NCI-H226 (cell line): ENCODE measurements at regions not wholly inside any gene's neighbourhood (a gene's known extent, or its start where the extent isn't known, plus 50 kb on each side); places are given as distances from the start of the nearest gene placed in this dataset.

ENCODE experiments used
- DNase-seq: peaks from one replicate; pipeline ENCODE4 v3.0.0-alpha.2; 2015

DNA sequence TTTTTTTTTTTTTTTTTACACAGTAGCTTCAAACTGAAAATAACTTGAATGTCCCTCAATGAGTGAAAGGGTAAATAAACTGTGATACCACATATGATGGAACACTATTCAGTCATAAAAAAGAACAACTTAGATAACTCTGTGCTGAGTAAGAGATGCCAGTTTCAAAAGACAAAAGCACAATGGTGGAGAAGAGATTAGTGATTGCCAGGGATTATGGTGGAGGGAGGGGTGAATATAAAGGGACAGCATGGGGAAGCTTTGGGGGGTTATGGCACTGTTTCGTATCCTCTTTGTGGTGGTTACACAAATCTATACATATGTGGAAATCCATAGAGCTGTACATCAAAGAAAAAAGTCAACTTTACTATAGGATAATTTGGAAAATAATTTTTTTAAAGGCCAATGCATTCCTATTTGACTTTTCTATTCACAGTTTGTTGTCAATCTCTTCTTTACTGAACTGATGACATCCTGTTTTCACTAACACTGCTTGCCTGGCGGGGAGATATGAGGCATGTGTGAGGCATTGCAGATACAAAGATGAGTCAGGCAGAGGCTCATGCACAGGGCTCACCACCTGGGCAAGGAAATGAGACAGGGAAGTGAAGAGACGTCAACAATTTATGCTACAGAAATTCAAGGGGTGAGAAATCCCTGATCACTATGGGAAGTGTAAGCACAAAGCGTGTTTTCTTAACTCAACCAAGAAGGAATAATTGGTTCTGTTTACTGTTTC, 302.7 kb downstream of the DUSP10 start:
- DNase-seq: peak; percentile 84

DNA sequence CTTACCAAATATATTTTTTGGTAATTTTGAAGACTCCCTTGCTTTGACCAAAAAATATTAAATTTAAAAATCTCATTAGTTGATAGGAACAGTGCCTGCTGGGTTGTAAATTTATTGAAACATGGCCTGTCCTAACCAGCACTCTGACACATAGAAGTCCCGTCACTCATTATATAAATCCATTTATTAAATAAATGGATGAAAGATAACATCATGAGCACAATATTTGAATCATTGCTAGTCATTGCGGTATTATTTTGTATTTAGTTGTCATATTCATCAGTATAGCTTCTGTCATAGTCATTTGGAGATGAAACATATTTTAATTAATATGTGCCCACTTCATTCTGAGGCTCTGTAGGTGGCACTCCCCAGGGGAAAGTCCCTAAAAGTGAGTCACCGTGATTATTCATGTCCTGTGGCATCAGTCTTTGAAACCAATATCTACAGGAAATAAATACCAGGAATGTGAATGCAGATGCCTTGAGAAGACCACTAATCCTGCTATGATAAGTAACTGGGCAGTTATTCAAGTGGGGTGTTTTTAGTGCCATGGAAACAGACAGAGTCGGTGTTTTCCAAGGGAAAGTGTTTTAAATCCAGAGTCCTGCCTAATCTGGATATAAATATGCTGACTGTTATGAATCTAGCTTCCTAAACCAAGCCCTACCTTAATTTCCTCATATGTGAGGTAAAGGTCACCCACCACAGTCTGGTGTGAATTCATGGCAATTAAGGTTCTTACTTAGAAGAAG, 302.0 kb downstream of the DUSP10 start:
- peak; percentile 89 for DNase-seq

DNA sequence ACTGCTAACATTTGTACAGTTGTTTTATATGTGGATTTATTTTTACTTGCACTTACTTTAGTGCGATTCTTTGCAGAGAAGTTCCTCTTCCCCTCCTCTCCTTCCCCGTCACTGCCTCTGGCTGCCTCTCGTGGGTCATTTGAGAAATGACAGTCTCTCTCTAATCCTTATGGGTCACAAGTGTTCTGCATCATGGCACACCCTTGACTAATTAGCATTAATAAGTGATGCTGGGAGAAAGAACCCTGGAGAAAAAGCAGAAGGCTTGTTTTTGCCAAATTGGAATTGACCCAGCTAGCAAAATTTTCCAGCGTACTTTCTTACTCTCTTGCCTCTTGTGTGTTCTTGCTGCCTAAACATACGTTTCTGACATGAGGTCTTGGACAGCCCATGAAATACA, 301.2 kb downstream of the DUSP10 start:
- DNase-seq: no peak

DNA sequence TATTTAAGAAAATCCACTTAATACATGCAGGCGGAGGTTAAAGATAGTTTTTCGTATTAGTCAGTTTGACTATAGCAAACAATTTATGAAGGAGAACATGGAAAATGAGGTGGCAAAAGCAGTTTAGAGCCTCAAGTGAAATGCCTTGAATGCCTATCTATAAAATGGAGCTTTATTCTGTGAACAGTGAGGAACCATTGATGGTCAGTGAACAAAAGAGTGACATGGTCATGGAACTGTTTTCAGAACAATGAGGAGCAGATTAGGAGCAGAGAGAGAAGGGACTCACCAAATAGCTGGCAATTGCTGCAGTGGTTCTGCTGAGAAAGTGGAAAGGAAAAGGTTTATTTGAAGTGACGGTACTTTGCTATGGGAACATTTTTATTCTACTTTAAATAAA, 299.8 kb downstream of the DUSP10 start:
- no peak for DNase-seq

DNA sequence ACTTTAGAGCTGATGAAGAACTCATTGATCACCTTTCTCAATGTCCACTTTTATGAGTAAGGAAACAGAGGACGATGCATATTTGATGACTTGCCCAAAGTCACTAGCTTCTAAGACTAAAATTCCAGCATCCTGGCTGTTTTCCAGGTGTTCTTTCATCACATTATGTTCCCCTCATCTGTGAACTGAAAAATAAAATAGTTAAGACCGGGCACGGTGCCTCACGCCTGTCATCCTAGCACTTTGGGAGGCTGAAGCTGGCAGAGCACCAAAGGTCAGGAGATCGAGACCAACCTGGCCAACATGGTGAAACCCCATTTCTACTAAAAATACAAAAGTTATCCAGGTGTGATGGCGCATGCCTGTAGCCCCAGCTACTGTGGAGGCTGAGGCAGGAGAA, 297.5 kb downstream of the DUSP10 start:
- DNase-seq: no peak

DNA sequence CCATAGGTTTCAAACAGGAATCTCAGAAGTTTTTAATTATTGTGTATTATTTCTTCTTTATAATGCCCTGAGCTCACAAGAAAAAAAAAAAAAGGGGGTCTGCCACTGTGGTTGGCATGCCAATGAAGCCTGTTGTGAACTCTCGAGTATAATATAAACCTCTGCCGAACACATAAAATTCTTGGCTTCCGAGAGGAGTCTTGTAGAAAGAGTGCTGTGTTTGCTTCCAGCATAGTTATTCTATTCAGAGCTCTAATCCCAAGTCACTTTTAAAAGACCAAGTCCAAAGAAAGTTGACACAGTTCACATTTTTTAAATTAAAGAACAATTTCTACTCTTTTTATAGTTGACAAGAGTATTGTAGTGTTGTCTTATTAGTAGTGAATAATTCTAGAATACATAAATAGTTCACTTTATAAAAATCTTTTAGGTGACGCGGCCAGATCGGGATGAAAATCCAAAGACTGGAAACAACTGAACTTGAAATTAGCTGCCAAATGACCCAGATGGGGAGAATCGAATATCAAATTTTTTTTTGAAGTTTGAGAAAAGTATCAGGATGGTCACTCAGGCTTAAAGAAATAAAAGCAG, 293.2 kb downstream of the DUSP10 start:
- DNase-seq: no peak

DNA sequence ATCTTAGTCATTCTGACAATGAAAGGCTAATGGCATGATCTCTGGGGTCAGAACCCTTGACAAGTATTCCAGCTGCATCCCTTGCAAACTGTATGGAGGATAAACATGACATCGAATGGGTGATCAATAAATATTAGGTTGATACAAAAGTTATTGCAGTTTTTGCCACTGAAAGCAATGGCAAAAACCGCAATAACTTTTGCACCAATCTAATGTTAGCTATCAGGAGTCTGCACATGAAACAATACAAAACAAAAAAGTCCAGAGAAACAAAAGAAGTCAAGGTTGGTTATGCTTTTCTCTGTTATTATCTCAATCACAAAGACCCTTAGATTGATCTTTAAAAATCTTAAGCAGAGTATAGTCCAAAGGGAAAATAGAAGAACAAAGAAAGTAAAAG, 292.7 kb downstream of the DUSP10 start:
- DNase-seq: no peak

DNA sequence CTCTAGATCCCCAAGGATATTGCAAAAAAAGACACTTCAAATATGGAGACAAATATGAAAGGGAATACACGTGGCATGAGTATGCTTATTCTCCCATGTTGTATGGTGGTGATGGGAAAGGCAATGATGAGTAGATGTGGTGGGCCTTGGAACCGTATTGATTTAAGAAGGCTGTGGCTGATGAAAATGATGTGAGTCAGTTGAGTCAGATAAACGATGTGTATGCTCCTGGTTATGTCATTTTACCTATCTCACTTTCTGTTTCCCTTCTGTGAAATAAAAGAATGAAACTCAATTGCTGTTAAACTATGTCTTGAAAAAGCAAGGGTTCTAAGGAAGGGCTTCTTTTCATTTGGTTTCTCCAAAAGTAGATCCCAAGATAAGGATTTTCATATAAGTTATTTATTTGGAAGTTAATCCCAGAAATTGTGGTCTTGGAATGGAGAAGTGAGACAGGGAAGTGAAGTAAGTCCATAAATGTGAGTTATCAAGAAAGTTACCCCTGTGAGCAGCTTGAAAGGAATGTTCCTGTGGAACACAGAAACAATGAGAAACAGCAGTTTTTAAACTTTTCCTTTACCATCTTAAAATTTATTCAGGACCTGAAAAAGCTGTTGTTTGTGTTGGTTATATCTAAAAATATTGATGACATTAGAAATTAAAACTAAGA, 292.0 kb downstream of the DUSP10 start:
- DNase-seq: peak; percentile 42

DNA sequence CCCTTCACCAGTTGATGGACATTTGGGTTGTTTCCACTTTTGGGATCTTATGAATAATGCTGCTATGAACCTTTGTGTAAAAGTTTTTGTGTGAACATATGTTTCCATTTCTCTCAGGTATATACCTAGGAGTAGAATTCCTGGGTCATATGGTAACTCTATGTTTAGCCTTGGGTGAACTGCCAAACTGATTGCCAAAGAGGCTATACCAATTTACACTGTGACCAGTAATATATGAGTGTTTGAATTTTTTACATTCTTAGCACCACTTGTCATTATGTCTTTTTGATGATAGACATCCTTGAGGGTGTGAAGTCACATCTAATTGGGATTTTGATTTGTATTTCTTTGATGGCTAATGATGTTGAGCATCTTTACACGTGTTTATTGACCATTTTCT, 290.1 kb downstream of the DUSP10 start:
- no peak for DNase-seq

DNA sequence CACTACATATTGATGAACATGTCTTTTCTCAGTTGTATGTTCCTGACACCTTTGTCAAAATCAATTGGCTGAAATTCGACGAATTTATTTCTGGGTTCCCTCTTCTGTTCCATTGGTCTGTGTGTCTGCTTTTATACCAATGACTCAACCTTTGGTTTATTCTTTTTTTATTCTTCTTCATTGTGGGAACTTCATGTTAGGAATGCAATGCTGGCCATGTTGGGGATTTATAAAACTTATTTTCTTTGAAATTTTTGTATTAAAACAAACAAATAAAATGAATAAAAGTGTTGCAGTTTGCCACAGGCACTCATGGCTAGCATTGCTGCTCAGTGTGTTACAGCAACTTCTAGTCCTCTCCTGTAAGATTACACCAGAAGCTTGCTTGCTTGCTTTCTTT, 287.8 kb downstream of the DUSP10 start:
- no peak for DNase-seq

DNA sequence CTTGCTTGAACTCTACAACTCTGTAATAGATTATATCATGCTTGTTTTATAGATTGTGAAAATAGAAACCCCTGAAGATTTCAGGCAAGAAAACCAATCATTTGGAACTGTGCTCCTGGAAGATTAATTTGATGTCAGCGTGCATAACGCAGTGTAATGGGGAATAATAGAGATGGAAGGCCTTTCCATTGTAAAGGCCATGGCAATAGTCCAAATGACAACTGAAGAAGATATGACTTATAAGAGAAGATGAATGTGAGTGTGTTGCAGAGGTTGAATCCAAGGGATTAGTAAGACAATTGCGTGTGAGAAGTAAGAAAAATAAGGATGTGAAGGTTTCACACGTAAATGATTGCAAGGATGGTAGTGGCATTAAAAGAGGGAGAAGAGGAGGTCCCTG, 285.0 kb downstream of the DUSP10 start:
- DNase-seq: no peak

DNA sequence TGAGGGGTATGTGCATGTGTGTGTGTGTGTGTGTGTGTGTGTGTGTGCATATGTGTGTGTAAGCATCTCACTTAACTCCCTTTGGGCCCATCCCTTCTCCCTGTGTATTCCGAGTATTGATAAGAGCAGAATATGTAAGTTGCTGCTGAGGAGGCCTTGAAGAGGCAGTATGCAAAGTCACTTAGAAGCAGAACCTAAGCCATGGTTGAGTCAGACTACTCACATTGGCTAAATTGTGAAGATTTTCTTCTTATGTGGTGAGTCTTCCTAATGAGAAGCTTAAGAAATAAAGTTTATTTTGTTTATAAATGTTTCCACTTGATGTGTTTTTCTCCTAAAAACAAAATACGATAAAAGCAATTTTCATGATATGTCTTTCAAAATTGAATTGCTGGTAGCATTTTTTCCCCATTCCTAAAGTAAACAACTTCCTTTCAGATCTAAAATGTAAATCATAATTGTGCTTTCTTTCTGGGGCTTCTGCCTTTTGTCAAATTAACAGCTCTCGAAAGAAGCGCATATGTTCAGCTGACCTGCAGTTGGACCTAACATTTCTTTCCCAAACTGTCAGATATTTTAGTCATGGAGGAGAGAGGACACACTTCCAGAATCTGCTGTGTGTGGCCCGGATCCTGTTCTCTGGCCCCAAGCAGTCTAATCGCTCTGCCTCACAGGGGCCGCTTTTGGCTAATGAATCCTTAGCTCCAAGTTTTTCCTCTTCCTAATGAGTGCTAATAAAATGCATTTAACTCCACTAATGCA, 284.0 kb downstream of the DUSP10 start:
- no peak for DNase-seq

DNA sequence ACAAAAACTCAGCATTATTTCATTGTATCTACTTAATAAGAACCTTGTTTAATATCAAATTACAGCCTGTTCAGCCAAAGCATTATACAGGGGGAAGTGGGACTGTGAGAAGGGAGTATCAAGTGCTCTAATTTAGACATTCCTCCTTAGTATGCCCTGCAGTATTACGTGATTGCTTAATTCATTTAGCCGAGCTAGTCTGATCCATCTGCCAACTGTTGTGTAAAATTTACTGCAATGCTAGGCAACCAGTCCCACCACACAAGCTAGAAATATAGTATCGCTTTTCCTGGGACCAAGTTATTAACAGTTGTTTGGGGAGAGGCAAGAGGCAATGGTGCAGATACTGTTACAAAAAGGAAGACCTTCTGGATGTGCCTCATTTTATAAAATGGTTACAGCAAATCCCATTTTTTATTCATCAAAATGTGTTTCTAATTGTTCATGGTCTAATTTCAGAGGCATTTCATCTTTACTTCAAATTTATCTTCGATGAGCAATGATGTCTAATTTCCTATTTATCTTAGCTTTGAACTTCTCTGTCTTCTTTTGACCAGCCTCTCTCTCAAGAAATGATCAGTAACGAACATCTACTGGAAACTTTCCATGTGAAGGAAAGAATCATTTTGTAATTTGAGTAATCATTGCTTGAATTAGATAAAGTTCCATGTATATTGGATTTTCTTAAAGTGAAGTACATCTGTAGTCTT, 283.3 kb downstream of the DUSP10 start:
- DNase-seq: peak; percentile 63

DNA sequence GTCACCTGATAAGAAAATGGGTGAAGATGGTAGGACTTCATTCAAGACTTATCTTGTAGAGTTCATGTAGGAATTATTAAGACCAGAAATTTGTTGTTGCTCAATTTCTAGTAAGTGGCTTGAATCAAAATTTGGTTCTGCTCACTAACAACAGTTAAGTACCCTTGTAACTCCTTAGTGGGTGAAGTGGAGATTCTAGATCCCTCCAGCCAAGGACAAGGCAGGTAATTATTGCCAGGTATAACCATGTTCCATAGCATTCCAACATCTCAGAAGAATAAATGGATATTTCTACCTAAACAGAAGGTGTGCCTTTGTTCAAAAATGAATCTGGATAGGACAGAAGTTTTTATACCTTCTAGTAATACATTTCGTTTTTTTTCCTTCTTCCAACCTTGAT, 282.3 kb downstream of the DUSP10 start:
- DNase-seq: no peak

DNA sequence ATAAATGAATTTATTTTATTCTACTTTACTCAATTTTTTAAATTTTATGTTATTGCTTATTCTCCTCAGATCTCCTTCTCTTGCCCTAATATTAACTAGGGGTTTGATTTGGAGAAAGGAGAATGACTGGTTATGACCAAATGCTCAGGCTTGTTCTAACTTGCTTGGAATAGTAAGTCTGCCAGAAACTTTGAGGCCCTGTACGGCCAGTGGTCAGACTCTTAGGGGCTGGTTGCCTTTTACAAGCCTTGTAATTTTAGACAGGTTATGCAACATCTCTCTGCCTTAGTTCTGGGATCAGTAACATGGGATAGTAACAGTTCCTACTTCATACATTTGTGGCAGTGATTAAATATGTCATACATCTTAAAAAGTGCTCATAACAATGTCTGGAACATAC, 279.5 kb downstream of the DUSP10 start:
- DNase-seq: no peak

DNA sequence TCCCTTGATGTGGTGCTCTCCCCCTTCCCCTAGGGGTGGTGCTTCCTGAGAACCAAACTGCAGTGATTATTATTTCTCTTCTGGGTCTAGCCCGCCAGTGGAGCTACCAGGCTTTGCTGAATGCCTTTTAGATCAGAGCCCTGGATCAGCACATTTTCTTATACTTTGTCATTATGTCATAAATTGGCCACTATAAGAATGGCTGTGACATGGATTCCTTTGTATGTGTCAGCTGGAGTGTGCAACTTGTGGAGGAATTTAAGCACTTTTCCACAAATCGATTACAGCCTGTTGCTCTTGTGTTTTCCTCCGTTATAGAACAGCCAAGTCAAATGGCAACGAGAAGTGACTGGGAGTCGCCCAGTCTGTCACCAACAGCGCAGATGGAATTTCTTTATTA, 273.3 kb downstream of the DUSP10 start:
- DNase-seq: no peak

DNA sequence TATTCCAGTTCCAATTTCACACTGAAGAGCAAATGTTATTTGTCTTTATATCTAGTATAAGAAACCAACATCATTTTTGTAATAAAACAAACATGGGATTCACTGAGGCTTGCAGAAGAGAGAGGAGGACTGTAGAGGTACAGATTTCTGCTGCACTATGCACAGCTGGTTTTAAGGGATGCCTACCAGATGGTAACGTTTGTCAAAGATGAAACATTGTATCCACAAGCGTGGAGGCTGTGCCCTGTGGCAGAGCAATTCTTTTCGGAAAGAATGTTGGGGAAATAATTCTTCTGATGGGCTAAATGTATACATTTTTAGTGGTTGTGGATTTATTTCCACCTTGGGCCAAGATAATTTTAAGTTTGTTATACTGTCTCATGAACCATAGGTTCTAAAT, 272.4 kb downstream of the DUSP10 start:
- DNase-seq: no peak

DNA sequence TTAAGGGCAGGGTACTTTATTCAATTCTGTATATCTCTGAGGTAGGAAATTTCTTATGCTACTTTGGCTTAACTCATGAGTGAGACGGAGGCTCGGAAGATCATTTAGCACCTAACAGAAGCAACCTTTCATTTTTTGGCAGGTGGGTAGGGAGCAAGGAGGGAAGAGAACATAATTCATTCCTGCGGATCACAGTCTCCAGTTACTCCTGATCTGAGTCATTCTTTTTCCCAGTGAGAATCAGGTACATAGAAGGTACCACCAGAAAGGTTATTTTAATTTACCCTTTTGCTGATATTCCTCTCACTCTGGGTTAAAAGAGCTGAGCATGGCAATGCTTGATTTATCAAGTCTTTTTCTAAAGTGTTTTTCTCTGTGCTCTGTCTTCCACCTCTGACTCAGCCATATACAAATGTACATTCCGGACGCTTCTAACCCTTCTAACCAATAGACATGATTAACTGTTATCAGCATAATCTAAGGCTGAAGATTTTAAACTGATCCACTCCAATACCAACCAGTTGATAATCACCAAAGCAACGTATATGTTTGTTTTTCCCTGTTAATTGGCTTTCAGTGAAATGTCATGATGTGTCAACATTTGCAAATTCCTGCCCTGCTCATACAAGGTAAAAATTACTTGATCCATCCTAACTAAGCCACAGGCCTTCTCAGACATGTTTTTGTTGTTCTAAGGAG, 271.7 kb downstream of the DUSP10 start:
- no peak for DNase-seq

DNA sequence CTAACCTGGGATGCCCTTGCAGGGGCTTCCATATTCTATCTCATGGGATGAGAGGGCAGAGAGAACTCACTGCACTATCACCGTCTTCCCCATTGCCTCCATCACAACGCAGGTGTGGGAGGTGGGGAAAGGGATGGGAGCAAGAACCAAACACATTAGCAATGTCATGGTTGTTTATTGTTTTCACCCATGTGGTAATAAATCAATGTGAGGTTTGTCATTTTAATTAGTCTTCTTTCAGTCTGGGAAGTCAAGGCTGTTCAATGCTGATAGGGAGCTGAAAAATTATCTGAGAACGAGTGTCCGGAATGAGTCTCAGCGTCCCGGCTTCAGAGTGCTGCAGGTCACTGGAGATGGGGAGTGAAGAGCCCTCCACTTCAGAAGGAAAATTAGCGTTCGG, 268.5 kb downstream of the DUSP10 start:
- no peak for DNase-seq

DNA sequence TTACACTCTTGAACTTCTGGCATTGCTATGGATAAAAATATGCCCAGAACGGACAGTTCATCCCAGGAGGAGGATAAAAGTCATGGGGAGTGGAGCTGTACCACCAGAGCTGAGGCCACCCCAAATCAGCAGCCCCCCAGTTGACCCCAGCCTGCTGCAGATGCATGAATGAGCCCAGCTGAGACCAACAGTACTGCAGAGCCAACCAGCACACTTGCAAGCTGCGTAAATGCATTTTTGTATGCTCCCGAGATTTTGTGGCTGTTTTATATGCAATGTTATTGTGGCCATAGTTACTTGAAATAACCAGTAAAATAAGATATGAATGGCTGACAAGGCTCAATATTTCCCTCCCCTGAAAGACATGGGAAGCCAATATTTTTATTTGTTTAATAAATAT, 264.6 kb downstream of the DUSP10 start:
- no peak for DNase-seq
